ENCODE measurements at regions not wholly inside any gene's neighbourhood (a gene's known extent, or its start where the extent isn't known, plus 50 kb on each side); places are given as distances from the start of the nearest gene placed in this dataset.

DNA sequence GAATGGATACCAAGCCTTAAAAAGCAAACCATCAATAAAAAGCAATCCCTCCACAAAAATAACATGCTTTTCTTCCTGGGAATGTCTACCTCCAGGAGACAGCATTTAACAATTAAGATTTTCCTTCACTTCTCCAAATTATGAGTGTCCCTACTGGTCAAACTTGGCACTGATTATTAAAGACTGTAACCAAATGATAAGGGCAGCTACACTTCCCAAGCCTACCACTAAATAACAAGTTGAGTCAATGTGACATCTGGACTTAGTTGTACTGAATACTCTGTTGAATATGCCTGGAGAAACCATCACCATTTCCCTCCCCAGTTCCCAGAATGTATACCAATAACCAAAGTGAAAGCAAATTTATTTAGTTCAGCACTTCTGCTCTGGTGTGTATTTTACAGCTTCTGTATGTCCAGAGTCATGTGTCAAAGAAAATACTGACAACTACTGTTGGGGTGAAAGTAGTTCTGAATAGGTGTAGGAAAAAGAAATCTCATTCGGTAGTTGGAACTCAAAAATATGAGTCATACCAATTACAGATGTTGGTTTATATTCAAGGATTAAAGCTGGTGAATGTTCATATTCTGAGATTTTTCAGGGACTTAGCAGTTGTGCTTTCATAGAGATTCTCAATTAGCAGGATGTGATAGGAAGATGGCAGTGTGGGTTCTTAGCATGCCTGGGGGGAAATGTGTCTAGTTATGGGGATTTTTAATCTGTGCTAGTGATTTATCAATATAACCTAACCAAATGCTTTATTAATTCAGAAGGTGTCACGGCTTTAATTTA, 1291.6 kb upstream of the GYPC start:
- H3K27me3 ChIP-seq (ENCODE audit: insufficient read depth, insufficient read length), result no peaks in the 10 kb centered on the region
- no peaks in the 10 kb centered on the region for H3K36me3 ChIP-seq (ENCODE audit: insufficient read depth, insufficient read length, low read length)
- TF ChIP-seq YY1 (IDR thresholded peaks at IDR 0.05; ENCODE audit: insufficient read depth, insufficient read length), result no peak
- TF ChIP-seq SUZ12 (IDR thresholded peaks at IDR 0.05; ENCODE audit: extremely low read depth, insufficient read depth, insufficient read length), result no peak
- TF ChIP-seq ZNF274 (IDR thresholded peaks at IDR 0.05; ENCODE audit: low read depth, low read length), result no peak
- no peak overlapping the region for H3K9ac ChIP-seq (ENCODE audit: insufficient read length, low read depth)
- H3K9me3 ChIP-seq (ENCODE audit: insufficient read depth, low read length), result no peaks in the 10 kb centered on the region
- no peaks in the 10 kb centered on the region for H3K4me1 ChIP-seq (ENCODE audit: insufficient read depth, insufficient read length)
- DNase-seq (ENCODE audit: low read depth, low spot score), result no peak
- no peak overlapping the region for H3K4me3 ChIP-seq (ENCODE audit: insufficient read length, low read depth)

DNA sequence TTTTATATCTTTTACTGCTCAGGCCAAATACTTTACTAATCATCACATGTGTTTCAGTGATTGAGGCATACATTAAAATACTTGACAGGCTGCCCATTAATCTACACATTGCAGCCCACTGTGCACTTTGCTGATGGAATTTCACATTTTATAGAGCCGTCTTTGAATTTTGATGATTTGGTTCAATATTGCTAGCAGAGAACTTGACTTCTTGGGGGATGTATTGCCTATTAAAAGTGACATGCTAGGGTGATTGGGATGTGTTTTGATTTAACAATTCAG, 1291.0 kb upstream of the GYPC start:
- Histone ChIP-seq H3K9ac (ENCODE audit: insufficient read length, low read depth) (no peak overlapping the region), H3K4me3 (ENCODE audit: insufficient read length, low read depth) (no peak overlapping the region), H3K27me3 (ENCODE audit: insufficient read depth, insufficient read length) (no peaks in the 10 kb centered on the region), H3K36me3 (ENCODE audit: insufficient read depth, insufficient read length, low read length) (no peaks in the 10 kb centered on the region), H3K9me3 (ENCODE audit: insufficient read depth, low read length) (no peaks in the 10 kb centered on the region), H3K4me1 (ENCODE audit: insufficient read depth, insufficient read length) (no peaks in the 10 kb centered on the region)
- TF ChIP-seq SUZ12 (IDR thresholded peaks at IDR 0.05; ENCODE audit: extremely low read depth, insufficient read depth, insufficient read length), result no peak
- TF ChIP-seq YY1 (IDR thresholded peaks at IDR 0.05; ENCODE audit: insufficient read depth, insufficient read length), result no peak
- no peak for TF ChIP-seq ZNF274 (IDR thresholded peaks at IDR 0.05; ENCODE audit: low read depth, low read length)
- DNase-seq (ENCODE audit: low read depth, low spot score), result no peak

DNA sequence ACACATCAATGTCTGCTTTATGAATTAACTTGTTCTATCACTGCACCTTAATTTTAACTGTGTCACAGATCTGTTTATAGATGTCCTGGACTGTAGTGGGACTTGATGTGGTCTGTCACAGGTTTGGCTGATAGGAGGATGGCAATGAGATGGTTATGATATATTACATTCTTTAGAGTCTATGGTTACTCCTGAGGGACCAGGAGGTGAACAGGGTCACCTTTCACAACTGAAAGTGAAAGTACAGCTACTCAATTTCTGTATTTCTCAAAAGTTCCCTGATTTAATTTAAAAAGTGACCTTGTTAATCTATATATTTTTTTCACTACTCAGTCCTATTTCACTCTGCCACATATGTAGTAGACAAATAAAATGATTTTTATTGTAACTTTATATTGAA, 1284.1 kb upstream of the GYPC start:
- Histone ChIP-seq H3K9ac (ENCODE audit: insufficient read length, low read depth) (no peak overlapping the region), H3K36me3 (ENCODE audit: insufficient read depth, insufficient read length, low read length) (no peaks in the 10 kb centered on the region), H3K27me3 (ENCODE audit: insufficient read depth, insufficient read length) (no peaks in the 10 kb centered on the region), H3K4me3 (ENCODE audit: insufficient read length, low read depth) (no peak overlapping the region), H3K9me3 (ENCODE audit: insufficient read depth, low read length) (no peaks in the 10 kb centered on the region), H3K4me1 (ENCODE audit: insufficient read depth, insufficient read length) (no peaks in the 10 kb centered on the region)
- TF ChIP-seq YY1 (IDR thresholded peaks at IDR 0.05; ENCODE audit: insufficient read depth, insufficient read length) (no peak), ZNF274 (IDR thresholded peaks at IDR 0.05; ENCODE audit: low read depth, low read length) (no peak), SUZ12 (IDR thresholded peaks at IDR 0.05; ENCODE audit: extremely low read depth, insufficient read depth, insufficient read length) (no peak)
- no peak for DNase-seq (ENCODE audit: low read depth, low spot score)

DNA sequence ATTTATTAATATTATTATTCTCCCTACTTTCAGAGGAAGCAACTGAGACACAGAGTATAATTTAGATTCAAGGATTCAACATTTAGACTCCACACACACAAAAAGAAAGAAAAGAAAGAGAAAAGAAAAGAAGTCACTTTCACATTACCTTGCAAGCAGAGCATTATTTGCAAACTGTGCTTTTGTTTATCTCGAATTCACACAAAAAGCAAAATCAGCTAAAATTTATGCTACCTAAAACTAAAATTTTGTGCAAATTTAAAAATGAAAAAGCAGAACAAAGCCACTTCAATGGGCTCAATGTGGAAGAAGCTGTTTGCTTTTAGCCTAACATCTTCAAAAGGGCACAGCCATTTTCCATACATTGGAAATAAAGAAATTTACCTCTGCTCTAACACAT, 1282.7 kb upstream of the GYPC start:
- no peak for DNase-seq (ENCODE audit: low read depth, low spot score)
- no peaks in the 10 kb centered on the region for H3K4me1 ChIP-seq (ENCODE audit: insufficient read depth, insufficient read length)
- no peaks in the 10 kb centered on the region for H3K27me3 ChIP-seq (ENCODE audit: insufficient read depth, insufficient read length)
- no peak overlapping the region for H3K9ac ChIP-seq (ENCODE audit: insufficient read length, low read depth)
- H3K36me3 ChIP-seq (ENCODE audit: insufficient read depth, insufficient read length, low read length), result no peaks in the 10 kb centered on the region
- TF ChIP-seq ZNF274 (IDR thresholded peaks at IDR 0.05; ENCODE audit: low read depth, low read length) (no peak), SUZ12 (IDR thresholded peaks at IDR 0.05; ENCODE audit: extremely low read depth, insufficient read depth, insufficient read length) (no peak), YY1 (IDR thresholded peaks at IDR 0.05; ENCODE audit: insufficient read depth, insufficient read length) (no peak)
- no peak overlapping the region for H3K4me3 ChIP-seq (ENCODE audit: insufficient read length, low read depth)
- H3K9me3 ChIP-seq (ENCODE audit: insufficient read depth, low read length), result no peaks in the 10 kb centered on the region

DNA sequence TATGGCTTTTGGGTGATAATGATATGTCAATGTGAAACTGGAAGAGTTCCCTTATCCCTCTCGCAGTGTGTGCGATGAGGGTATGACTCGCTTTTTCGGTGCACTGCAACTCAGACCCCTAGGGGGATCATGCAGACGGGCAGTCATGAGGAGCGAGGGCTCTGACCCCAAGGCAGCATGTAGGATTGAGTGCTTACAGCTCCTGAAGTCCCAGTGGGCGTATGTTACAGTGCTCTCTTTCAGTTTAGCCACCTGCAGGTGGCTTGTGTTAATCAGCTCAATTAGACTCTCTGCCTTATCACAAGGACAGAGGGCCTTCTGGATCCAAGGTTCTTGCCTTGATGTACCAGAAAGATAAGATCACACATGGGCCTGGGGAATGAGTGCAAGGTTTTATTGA, 1269.9 kb upstream of the GYPC start:
- Histone ChIP-seq H3K4me1 (ENCODE audit: insufficient read depth, insufficient read length) (no peaks in the 10 kb centered on the region), H3K36me3 (ENCODE audit: insufficient read depth, insufficient read length, low read length) (no peaks in the 10 kb centered on the region), H3K27me3 (ENCODE audit: insufficient read depth, insufficient read length) (no peaks in the 10 kb centered on the region), H3K9me3 (ENCODE audit: insufficient read depth, low read length) (no peaks in the 10 kb centered on the region), H3K9ac (ENCODE audit: insufficient read length, low read depth) (no peak overlapping the region), H3K4me3 (ENCODE audit: insufficient read length, low read depth) (no peak overlapping the region)
- TF ChIP-seq ZNF274 (IDR thresholded peaks at IDR 0.05; ENCODE audit: low read depth, low read length) (no peak), SUZ12 (IDR thresholded peaks at IDR 0.05; ENCODE audit: extremely low read depth, insufficient read depth, insufficient read length) (no peak), YY1 (IDR thresholded peaks at IDR 0.05; ENCODE audit: insufficient read depth, insufficient read length) (no peak)
- no peak for DNase-seq (ENCODE audit: low read depth, low spot score)

DNA sequence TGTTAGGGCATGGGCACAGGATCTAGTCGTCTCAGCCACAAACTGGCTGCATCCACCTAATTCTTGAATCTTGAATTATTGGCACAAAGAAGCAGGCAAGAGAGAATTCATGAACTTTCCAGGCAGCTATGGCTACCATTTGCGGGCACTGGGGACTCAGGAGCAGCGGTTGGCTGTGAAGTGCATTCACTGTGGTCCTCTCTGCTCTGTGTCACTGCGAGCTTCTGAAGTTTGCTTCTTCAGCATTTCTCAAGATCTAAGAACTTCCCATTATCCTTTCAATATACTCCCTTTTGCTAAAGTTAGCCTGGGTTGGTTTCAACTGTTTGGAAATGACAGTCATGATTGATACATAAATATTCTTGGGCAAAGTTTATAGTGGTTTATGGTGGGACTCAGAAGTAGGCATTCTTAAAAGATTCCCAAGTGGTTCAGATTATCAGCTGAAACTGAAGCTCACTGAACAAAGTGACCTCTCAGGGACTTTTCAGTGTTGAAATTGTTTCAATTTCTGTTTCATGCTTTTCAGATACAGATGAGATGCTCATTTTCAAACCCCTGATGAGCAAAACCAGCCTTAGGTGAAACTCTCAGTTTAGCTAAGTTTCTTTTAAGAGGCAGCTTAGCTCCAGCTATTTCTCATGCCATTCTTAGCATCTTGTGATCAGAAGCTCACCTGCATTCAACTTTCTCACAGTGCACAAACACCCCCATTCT, 1258.3 kb upstream of the GYPC start:
- Histone ChIP-seq H3K36me3 (ENCODE audit: insufficient read depth, insufficient read length, low read length) (no peaks in the 10 kb centered on the region), H3K9ac (ENCODE audit: insufficient read length, low read depth) (no peak overlapping the region), H3K27me3 (ENCODE audit: insufficient read depth, insufficient read length) (no peaks in the 10 kb centered on the region), H3K9me3 (ENCODE audit: insufficient read depth, low read length) (no peaks in the 10 kb centered on the region), H3K4me3 (ENCODE audit: insufficient read length, low read depth) (no peak overlapping the region), H3K4me1 (ENCODE audit: insufficient read depth, insufficient read length) (no peaks in the 10 kb centered on the region)
- no peak for TF ChIP-seq ZNF274 (IDR thresholded peaks at IDR 0.05; ENCODE audit: low read depth, low read length)
- no peak for TF ChIP-seq YY1 (IDR thresholded peaks at IDR 0.05; ENCODE audit: insufficient read depth, insufficient read length)
- no peak for TF ChIP-seq SUZ12 (IDR thresholded peaks at IDR 0.05; ENCODE audit: extremely low read depth, insufficient read depth, insufficient read length)
- no peak for DNase-seq (ENCODE audit: low read depth, low spot score)

DNA sequence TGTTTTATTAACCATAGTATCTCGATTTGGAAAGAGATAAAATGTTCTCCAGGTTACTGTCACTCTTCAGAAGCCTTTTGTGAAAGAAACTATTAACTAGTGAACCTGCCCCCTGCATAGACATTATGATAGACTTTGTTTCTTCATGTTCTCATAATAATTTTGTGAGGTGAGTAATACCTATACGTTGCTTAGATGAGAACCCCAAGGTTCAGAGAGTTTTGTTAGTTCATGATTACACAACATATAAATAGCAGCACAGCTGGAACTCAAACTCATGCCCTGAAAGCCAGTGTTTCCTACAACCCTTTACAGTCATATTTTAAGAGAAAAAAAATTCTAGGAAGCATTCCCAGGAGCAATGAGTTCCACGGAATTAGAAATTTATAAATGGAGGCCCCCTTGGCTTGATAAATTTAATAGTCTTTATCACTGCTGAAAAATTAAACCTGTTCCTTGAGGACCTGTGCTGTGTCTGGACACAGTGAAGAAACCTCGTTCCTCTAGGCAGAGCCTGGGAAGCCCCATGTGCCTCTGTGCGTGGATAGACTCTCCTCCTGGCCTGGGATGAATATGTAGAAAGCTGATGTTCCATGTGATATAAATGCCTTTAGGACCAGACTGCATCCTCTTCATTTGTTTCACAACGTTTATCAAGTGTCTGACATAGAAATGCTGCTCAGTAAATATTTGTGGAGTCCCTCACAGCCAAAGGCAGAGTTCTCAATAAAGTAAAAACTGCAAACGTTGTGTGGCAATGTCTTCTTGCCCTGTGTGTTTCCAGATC, 1257.0 kb upstream of the GYPC start:
- Histone ChIP-seq H3K4me1 (ENCODE audit: insufficient read depth, insufficient read length) (no peaks in the 10 kb centered on the region), H3K27me3 (ENCODE audit: insufficient read depth, insufficient read length) (no peaks in the 10 kb centered on the region), H3K9me3 (ENCODE audit: insufficient read depth, low read length) (no peaks in the 10 kb centered on the region), H3K4me3 (ENCODE audit: insufficient read length, low read depth) (no peak overlapping the region), H3K9ac (ENCODE audit: insufficient read length, low read depth) (no peak overlapping the region), H3K36me3 (ENCODE audit: insufficient read depth, insufficient read length, low read length) (no peaks in the 10 kb centered on the region)
- DNase-seq (ENCODE audit: low read depth, low spot score), result no peak
- TF ChIP-seq ZNF274 (IDR thresholded peaks at IDR 0.05; ENCODE audit: low read depth, low read length), result no peak
- no peak for TF ChIP-seq YY1 (IDR thresholded peaks at IDR 0.05; ENCODE audit: insufficient read depth, insufficient read length)
- TF ChIP-seq SUZ12 (IDR thresholded peaks at IDR 0.05; ENCODE audit: extremely low read depth, insufficient read depth, insufficient read length), result no peak
